ENCODE measurements at regions not wholly inside any gene's neighbourhood (a gene's known extent, or its start where the extent isn't known, plus 50 kb on each side); places are given as distances from the start of the nearest gene placed in this dataset.
"Not testable (repeated sequence)": the region's sequence is repeated elsewhere in the genome, so short reads cannot be mapped to it uniquely, and the experiment has no call there.

- no peak for DNase-seq (ENCODE audit: low spot score)
These were observed 108.5 kb downstream of the FEM1C start for GRCh38 chr5:115435778-115436712.

- no peak for DNase-seq (ENCODE audit: low spot score)
These were observed 109.4 kb downstream of the FEM1C start for GRCh38 chr5:115435065-115435777.

GRCh38 chr5:115433918-115434317 is 110.7 kb downstream of the FEM1C start:
- no peak for DNase-seq (ENCODE audit: low spot score)

GRCh38 chr5:115432691-115433090 is 111.9 kb downstream of the FEM1C start:
- DNase-seq (ENCODE audit: low spot score) = no peak

- DNase-seq (ENCODE audit: low spot score) = no peak
These were observed 113.5 kb downstream of the FEM1C start for GRCh38 chr5:115431116-115431515.

- no peak for DNase-seq (ENCODE audit: low spot score)
These were observed 114.2 kb downstream of the FEM1C start for GRCh38 chr5:115430374-115430773.

GRCh38 chr5:115429345-115429940 is 115.1 kb downstream of the FEM1C start:
- DNase-seq (ENCODE audit: low spot score) = no peak

- DNase-seq (ENCODE audit: low spot score) = no peak
These were observed 115.9 kb downstream of the FEM1C start for GRCh38 chr5:115428676-115429075.

- no peak for DNase-seq (ENCODE audit: low spot score)
These were observed 116.3 kb downstream of the FEM1C start for GRCh38 chr5:115428248-115428647.

GRCh38 chr5:115424446-115424845 is 120.1 kb downstream of the FEM1C start:
- DNase-seq (ENCODE audit: low spot score) = no peak

- DNase-seq (ENCODE audit: low spot score) = no peak
These were observed 120.5 kb downstream of the FEM1C start for GRCh38 chr5:115424030-115424429.

- DNase-seq (ENCODE audit: low spot score) = no peak
These were observed 121.0 kb downstream of the FEM1C start for GRCh38 chr5:115423541-115423940.

GRCh38 chr5:115423051-115423450 is 121.5 kb downstream of the FEM1C start:
- no peak for DNase-seq (ENCODE audit: low spot score)

GRCh38 chr5:115420812-115421211 is 123.8 kb downstream of the FEM1C start:
- not testable (repeated sequence) for DNase-seq (ENCODE audit: low spot score)

- no peak for DNase-seq (ENCODE audit: low spot score)
These were observed 123.6 kb upstream of the CCDC112 start for GRCh38 chr5:115419846-115420585.

- DNase-seq (ENCODE audit: low spot score) = no peak
These were observed 122.3 kb upstream of the CCDC112 start for GRCh38 chr5:115418788-115419187.

GRCh38 chr5:115417076-115417475 is 120.6 kb upstream of the CCDC112 start:
- DNase-seq (ENCODE audit: low spot score) = no peak

GRCh38 chr5:115415143-115415491 is 118.7 kb upstream of the CCDC112 start:
- DNase-seq (ENCODE audit: low spot score) = peak; percentile 9

- DNase-seq (ENCODE audit: low spot score) = no peak
These were observed 118.1 kb upstream of the CCDC112 start for GRCh38 chr5:115414406-115415142.

GRCh38 chr5:115413651-115414050 is 117.2 kb upstream of the CCDC112 start:
- DNase-seq (ENCODE audit: low spot score) = no peak

GRCh38 chr5:115409094-115409493 is 112.6 kb upstream of the CCDC112 start:
- no peak for DNase-seq (ENCODE audit: low spot score)

All from HuH-7 (cell line).